Panc1 (cell line): ENCODE measurements at regions not wholly inside any gene's neighbourhood (a gene's known extent, or its start where the extent isn't known, plus 50 kb on each side); places are given as distances from the start of the nearest gene placed in this dataset.

ENCODE experiments used
- ATAC-seq: fragments of 200-7000 bp; cut with Tn5 transposase; 2 replicates; pipeline ENCODE4 v1.9.1; 2020; ENCODE audit warnings: mild to moderate bottlenecking, moderate library complexity
- BruUV-seq: library from RNA; stranded (reverse); fragments of 400-500 nt; replicated peaks from 2 replicates; lab custom pipeline; 2021; lab: Mats Ljungman, UMichigan
- CTCF ChIA-PET: fragments of 300-600 bp; sonication (Branson Sonifier 250); formaldehyde crosslinking; loops from one replicate; lab custom pipeline; 2022; ENCODE audit warnings: antibody characterized with exemption; lab: Charles Lee
- POLR2A ChIA-PET: fragments of 300-600 bp; sonication (Branson Sonifier 250); formaldehyde crosslinking; loops from one replicate; lab custom pipeline; 2022; ENCODE audit warnings: antibody characterized with exemption; lab: Charles Lee
- DNase-seq: peaks from one replicate; pipeline ENCODE4 v3.0.0-alpha.2; 2010; ENCODE audit warnings: low read depth, low spot score
- H3K27ac ChIP-seq: 2 replicates; pipeline ENCODE4 v1.5.1; 2011; ENCODE audit warnings: mild to moderate bottlenecking, low read length, inconsistent platforms
- H3K27me3 ChIP-seq: fragments of 200-500 bp; sonication (Bioruptor generic); 2 replicates; pipeline ENCODE4 v1.6.0; 2014; ENCODE audit warnings: low read length, inconsistent platforms; ENCODE audit not compliant: control insufficient read depth, insufficient read depth
- H3K36me3 ChIP-seq: fragments of 200-500 bp; sonication (Bioruptor generic); 2 replicates; pipeline ENCODE4 v1.5.1; 2014; ENCODE audit warnings: inconsistent platforms, mild to moderate bottlenecking, low read length, moderate library complexity; ENCODE audit not compliant: control insufficient read depth, insufficient read depth
- H3K4me1 ChIP-seq: 2 replicates; pipeline ENCODE4 v1.5.1; 2011; ENCODE audit warnings: inconsistent platforms, mild to moderate bottlenecking, low read length, moderate library complexity; ENCODE audit not compliant: control insufficient read depth, insufficient read depth
- H3K4me3 ChIP-seq, 2 experiments: 2 replicates each; pipeline ENCODE4 v1.5.1; 2011 to 2012; ENCODE audit warnings: low read depth in 2 of 2, low read length in 2 of 2, mild to moderate bottlenecking in 2 of 2, inconsistent platforms in 1 of 2, moderate library complexity in 1 of 2
- H3K9me3 ChIP-seq: fragments of 200-500 bp; sonication (Bioruptor generic); 2 replicates; pipeline ENCODE4 v1.5.1; 2014; ENCODE audit warnings: low read depth, mild to moderate bottlenecking, inconsistent platforms, low read length, moderate library complexity; ENCODE audit not compliant: control insufficient read depth, insufficient read depth
- POLR2AphosphoS5 ChIP-seq: IDR thresholded peaks from 2 replicates; pipeline ENCODE4 v1.6.1; 2012; ENCODE audit warnings: mild to moderate bottlenecking, low read depth, low read length, moderate library complexity
- SIN3A ChIP-seq: IDR thresholded peaks from 2 replicates; pipeline ENCODE4 v1.6.1; 2012; ENCODE audit warnings: low read depth, mild to moderate bottlenecking, low read length, moderate library complexity, borderline replicate concordance; ENCODE audit not compliant: insufficient read depth
- TCF7L2 ChIP-seq: IDR thresholded peaks from 2 replicates; pipeline ENCODE4 v1.6.1; 2011; ENCODE audit warnings: mild to moderate bottlenecking, low read depth, low read length, inconsistent platforms
- in situ Hi-C: cut with HindIII; loops from 2 replicates; pipeline ENCODE4 v1.10.0; 2016; ENCODE audit warnings: low sequenced_read_pairs, low pct_unique_long_range_greater_than_20kb
- intact Hi-C: fragments of 100-400 bp; cut with micrococcal nuclease; formaldehyde crosslinking; loops from one replicate; pipeline ENCODE4 v1.10.0; 2022; ENCODE audit not compliant: unreplicated experiment
- TF ChIP-seq, protein P1 (sequence below), 2 experiments: IDR thresholded peaks; 2 replicates each; pipeline ENCODE4 v1.6.1; 2011 to 2012; ENCODE audit warnings: low read depth in 2 of 2, control low read depth in 1 of 2, low read length in 1 of 2, mild to moderate bottlenecking in 1 of 2, moderate library complexity in 1 of 2; ENCODE audit not compliant: insufficient read depth in 1 of 2
- TF ChIP-seq, protein P2 (sequence below): fragments of 450-650 bp; IDR thresholded peaks from 2 replicates; pipeline ENCODE4 v1.5.1; 2017; ENCODE audit warnings: mild to moderate bottlenecking

- Histone ChIP-seq H3K36me3 (no peaks in the 10 kb centered on the region), H3K27me3 (no peaks in the 10 kb centered on the region), H3K9me3 (no peaks in the 10 kb centered on the region), H3K27ac (no peak overlapping the region), H3K4me3 (no peak overlapping the region), H3K4me1 (no peaks in the 10 kb centered on the region)
- no TSS peak for BruUV-seq
- ChIA-PET CTCF (no interaction called here), POLR2A (no interaction called here)
- intact Hi-C loops, result no loop called here
- in situ Hi-C loops, result no loop called here
- no peak for DNase-seq
- no peak for TF ChIP-seq POLR2AphosphoS5
- TF ChIP-seq, protein P1, sequence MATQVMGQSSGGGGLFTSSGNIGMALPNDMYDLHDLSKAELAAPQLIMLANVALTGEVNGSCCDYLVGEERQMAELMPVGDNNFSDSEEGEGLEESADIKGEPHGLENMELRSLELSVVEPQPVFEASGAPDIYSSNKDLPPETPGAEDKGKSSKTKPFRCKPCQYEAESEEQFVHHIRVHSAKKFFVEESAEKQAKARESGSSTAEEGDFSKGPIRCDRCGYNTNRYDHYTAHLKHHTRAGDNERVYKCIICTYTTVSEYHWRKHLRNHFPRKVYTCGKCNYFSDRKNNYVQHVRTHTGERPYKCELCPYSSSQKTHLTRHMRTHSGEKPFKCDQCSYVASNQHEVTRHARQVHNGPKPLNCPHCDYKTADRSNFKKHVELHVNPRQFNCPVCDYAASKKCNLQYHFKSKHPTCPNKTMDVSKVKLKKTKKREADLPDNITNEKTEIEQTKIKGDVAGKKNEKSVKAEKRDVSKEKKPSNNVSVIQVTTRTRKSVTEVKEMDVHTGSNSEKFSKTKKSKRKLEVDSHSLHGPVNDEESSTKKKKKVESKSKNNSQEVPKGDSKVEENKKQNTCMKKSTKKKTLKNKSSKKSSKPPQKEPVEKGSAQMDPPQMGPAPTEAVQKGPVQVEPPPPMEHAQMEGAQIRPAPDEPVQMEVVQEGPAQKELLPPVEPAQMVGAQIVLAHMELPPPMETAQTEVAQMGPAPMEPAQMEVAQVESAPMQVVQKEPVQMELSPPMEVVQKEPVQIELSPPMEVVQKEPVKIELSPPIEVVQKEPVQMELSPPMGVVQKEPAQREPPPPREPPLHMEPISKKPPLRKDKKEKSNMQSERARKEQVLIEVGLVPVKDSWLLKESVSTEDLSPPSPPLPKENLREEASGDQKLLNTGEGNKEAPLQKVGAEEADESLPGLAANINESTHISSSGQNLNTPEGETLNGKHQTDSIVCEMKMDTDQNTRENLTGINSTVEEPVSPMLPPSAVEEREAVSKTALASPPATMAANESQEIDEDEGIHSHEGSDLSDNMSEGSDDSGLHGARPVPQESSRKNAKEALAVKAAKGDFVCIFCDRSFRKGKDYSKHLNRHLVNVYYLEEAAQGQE (IDR thresholded peaks at IDR 0.05; ENCODE audit: insufficient read depth in 1 of 2, low read depth in 2 of 2, low read length in 1 of 2), result no peak
- TF ChIP-seq, protein P2, sequence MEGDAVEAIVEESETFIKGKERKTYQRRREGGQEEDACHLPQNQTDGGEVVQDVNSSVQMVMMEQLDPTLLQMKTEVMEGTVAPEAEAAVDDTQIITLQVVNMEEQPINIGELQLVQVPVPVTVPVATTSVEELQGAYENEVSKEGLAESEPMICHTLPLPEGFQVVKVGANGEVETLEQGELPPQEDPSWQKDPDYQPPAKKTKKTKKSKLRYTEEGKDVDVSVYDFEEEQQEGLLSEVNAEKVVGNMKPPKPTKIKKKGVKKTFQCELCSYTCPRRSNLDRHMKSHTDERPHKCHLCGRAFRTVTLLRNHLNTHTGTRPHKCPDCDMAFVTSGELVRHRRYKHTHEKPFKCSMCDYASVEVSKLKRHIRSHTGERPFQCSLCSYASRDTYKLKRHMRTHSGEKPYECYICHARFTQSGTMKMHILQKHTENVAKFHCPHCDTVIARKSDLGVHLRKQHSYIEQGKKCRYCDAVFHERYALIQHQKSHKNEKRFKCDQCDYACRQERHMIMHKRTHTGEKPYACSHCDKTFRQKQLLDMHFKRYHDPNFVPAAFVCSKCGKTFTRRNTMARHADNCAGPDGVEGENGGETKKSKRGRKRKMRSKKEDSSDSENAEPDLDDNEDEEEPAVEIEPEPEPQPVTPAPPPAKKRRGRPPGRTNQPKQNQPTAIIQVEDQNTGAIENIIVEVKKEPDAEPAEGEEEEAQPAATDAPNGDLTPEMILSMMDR, result no peak
- no peak for TF ChIP-seq SIN3A
- TF ChIP-seq TCF7L2, result no peak
- ATAC-seq, result no peak
These were observed 422.1 kb upstream of the SALL1 start for GRCh38 chr16:51573191-51573590.

DNA sequence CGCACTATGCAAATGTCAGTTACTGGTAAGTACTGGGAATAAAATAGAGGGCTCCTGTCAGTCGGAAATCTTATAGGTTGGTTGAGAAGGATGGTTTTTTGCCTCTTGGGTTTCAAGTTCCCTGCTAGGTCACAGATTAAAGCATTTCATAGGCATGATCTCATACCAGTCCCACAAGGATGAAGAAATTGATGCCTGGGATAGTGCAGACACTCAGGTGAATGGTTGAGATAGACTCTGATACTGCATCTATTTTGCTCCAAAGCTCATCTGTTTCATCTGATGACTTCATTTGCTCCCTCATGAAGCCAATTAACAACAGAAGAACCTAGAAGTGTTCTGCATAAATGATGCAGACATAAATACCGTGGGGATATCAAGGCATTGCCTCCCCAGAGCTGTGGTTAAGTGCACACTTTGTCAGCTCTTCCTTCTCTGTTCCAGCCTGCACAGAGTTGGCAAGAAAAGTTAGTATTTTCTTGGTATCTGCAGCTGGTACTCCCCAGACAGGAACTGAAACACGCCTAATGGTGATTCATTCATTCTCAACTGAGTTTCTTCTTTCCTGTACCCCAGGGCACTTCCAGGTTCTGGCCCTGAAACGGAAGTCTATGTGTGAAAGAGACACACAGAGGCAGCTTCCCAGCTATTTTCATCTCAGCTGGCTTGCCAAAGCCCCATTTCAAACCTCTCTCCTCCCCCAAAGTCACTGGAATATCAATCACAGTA is 418.3 kb upstream of the SALL1 start:
- POLR2A ChIA-PET, result no interaction called here
- Histone ChIP-seq H3K9me3 (peaks cover 2% of the 10 kb centered on the region; the same call in 1 of the 2 replicates), H3K36me3 (no peaks in the 10 kb centered on the region), H3K4me1 (no peaks in the 10 kb centered on the region), H3K27ac (no peak overlapping the region), H3K27me3 (no peaks in the 10 kb centered on the region), H3K4me3 (no peak overlapping the region)
- no peak for DNase-seq
- TF ChIP-seq POLR2AphosphoS5 (no peak), TCF7L2 (no peak), SIN3A (no peak)
- TF ChIP-seq, protein P1 (IDR thresholded peaks at IDR 0.05; ENCODE audit: insufficient read depth in 1 of 2, low read depth in 2 of 2, low read length in 1 of 2), result no peak
- TF ChIP-seq, protein P2, result no peak
- ATAC-seq, result no peak
- intact Hi-C loops, result no loop called here
- no TSS peak for BruUV-seq
- CTCF ChIA-PET, result no interaction called here
- in situ Hi-C loops, result no loop called here
